Pancreas (tissue), 10 donors: ENCODE measurements at regions not wholly inside any gene's neighbourhood (a gene's known extent, or its start where the extent isn't known, plus 50 kb on each side); places are given as distances from the start of the nearest gene placed in this dataset.

ENCODE experiments used
- ATAC-seq, 4 donors: fragments of 200-7000 bp; cut with Tn5 transposase; one replicate each; pipeline versions ENCODE4 v1.8.0 to v1.9.1; 2020; ENCODE audit warnings: mild to moderate bottlenecking in 4 of 4, moderate library complexity in 4 of 4
- DNase-seq, 6 donors: peaks; one replicate each; pipeline ENCODE4 v3.0.0-alpha.2; 2020
- FAIRE-seq: peaks from 2 replicates; lab custom pipeline; 2012; peaks lifted over from hg19 to GRCh38; lab: Jason Lieb, UNC
- H3K27ac ChIP-seq, 4 donors: fragments of 200-600 bp; sonication (generic); 1 replicate in 3 of 4; 2 replicates in 1 of 4; pipeline versions ENCODE4 v1.5.0 to v1.8.0; 2020
- H3K27me3 ChIP-seq, 4 donors: fragments of 200-600 bp; one replicate each; pipeline ENCODE4 v1.8.0; 2021
- H3K36me3 ChIP-seq, 3 donors: fragments of 200-600 bp; sonication (generic) in 1 of 3; one replicate each; pipeline versions ENCODE4 v1.5.0 to v1.8.0; 2020 to 2021
- H3K4me1 ChIP-seq, 3 donors: fragments of 200-600 bp; one replicate each; pipeline ENCODE4 v1.8.0; 2021
- H3K4me3 ChIP-seq, 4 donors: fragments of 200-600 bp; sonication (generic) in 2 of 4; one replicate each; pipeline versions ENCODE4 v1.5.0 to v1.8.0; 2020 to 2021
- H3K9me3 ChIP-seq, 4 donors: fragments of 200-600 bp; one replicate each; pipeline ENCODE4 v1.8.0; 2021
- CTCF ChIP-seq, 4 donors: fragments of 200-600 bp; sonication (generic) in 3 of 4; IDR thresholded peaks; one replicate each; pipeline versions ENCODE4 v1.5.0 to v1.8.0; 2021; ENCODE audit warnings: antibody characterized with exemption in 4 of 4
- WGBS, 2 donors: extraction: QIAGEN DNeasy Blood & Tissue Kit; methylation state at CpG; one replicate each; pipeline ENCODE4 v1.1.7; 2013; 5-methylcytosine and 5-hydroxymethylcytosine counted together
- intact Hi-C, 3 donors: fragments of 100-400 bp; cut with DNase I; formaldehyde crosslinking; loops; one replicate each; pipeline versions ENCODE4 v1.11.1 to v1.14.2; 2022
- donor health status: healthy with polysubstance abuse.
- donor health status: DM: no; HTN: no; CAD: no; lungs with moderate emphysema.
- donor health status: DM: no; HTN: no; CAD: no.
- donor health status: control.
- donor health status: control.
- donor health status: Bipolar disorder and iron deficiency.
- donor health status: DM: yes; HTN: yes; CAD: no.
- donor health status: DM: no; HTN: no; CAD: no.
- donor health status: DM: no; HTN: no; CAD: no.
- donor health status: DM: yes; HTN: yes; CAD: no.

- no peak overlapping the region for H3K4me3 ChIP-seq
- TF ChIP-seq CTCF (IDR thresholded peaks at IDR 0.05): no peak
- no peaks in the 10 kb centered on the region for H3K9me3 ChIP-seq
- no peaks in the 10 kb centered on the region for H3K4me1 ChIP-seq
- H3K27ac ChIP-seq: no peak overlapping the region
- FAIRE-seq (no peak), DNase-seq (no peak), ATAC-seq (no peak)
- 56 to 76% methylated on average over 2 of the region's 2 CpGs for WGBS, 2 donors
- intact Hi-C loops: no loop called here
- H3K27me3 ChIP-seq: no peaks in the 10 kb centered on the region
- no peaks in the 10 kb centered on the region for H3K36me3 ChIP-seq
Observed at GRCh38 chr1:58119971-58120370, 426.6 kb downstream of the OMA1 start.

GRCh38 chr1:58116284-58116683 lies 430.2 kb downstream of the OMA1 start:
- TF ChIP-seq CTCF (IDR thresholded peaks at IDR 0.05): no peak
- no peaks in the 10 kb centered on the region for H3K36me3 ChIP-seq
- intact Hi-C loops: no loop called here
- no peaks in the 10 kb centered on the region for H3K9me3 ChIP-seq
- no peak overlapping the region for H3K27ac ChIP-seq
- no peak for FAIRE-seq
- no peak overlapping the region for H3K4me3 ChIP-seq
- H3K27me3 ChIP-seq: no peaks in the 10 kb centered on the region
- no peaks in the 10 kb centered on the region for H3K4me1 ChIP-seq
- no peak for ATAC-seq
- no peak for DNase-seq

GRCh38 chr1:58109646-58110200 lies 436.8 kb downstream of the OMA1 start:
- no peak for ATAC-seq
- no peaks in the 10 kb centered on the region for H3K9me3 ChIP-seq
- H3K27ac ChIP-seq: no peak overlapping the region
- H3K4me1 ChIP-seq: no peaks in the 10 kb centered on the region
- intact Hi-C loops: no loop called here
- no peak for TF ChIP-seq CTCF (IDR thresholded peaks at IDR 0.05)
- 77 to 95% methylated on average over 2 of the region's 2 CpGs for WGBS, 2 donors
- no peak for FAIRE-seq
- no peaks in the 10 kb centered on the region for H3K27me3 ChIP-seq
- no peak for DNase-seq
- H3K36me3 ChIP-seq: no peaks in the 10 kb centered on the region
- H3K4me3 ChIP-seq: no peak overlapping the region

GRCh38 chr1:58108783-58109182 lies 437.7 kb downstream of the OMA1 start:
- Histone ChIP-seq H3K9me3 (no peaks in the 10 kb centered on the region), H3K27me3 (no peaks in the 10 kb centered on the region), H3K4me3 (no peak overlapping the region), H3K4me1 (no peaks in the 10 kb centered on the region), H3K36me3 (no peaks in the 10 kb centered on the region), H3K27ac (no peak overlapping the region)
- intact Hi-C loops: no loop called here
- TF ChIP-seq CTCF (IDR thresholded peaks at IDR 0.05): no peak
- WGBS, 2 donors: 64 to 77% methylated on average over 2 of the region's 2 CpGs
- DNase-seq: no peak
- ATAC-seq: no peak
- no peak for FAIRE-seq

- no peak overlapping the region for H3K4me3 ChIP-seq
- FAIRE-seq (no peak), ATAC-seq (no peak), DNase-seq (no peak)
- no peaks in the 10 kb centered on the region for H3K36me3 ChIP-seq
- intact Hi-C loops: no loop called here
- TF ChIP-seq CTCF (IDR thresholded peaks at IDR 0.05): no peak
- H3K9me3 ChIP-seq: no peaks in the 10 kb centered on the region
- no peak overlapping the region for H3K27ac ChIP-seq
- WGBS, 2 donors: 95 to 100% methylated on average over 1 of the region's 1 CpG
- no peaks in the 10 kb centered on the region for H3K4me1 ChIP-seq
- H3K27me3 ChIP-seq: no peaks in the 10 kb centered on the region
Observed at GRCh38 chr1:58107943-58108342, 438.6 kb downstream of the OMA1 start.
